GM19455 (cell line): ENCODE measurements at regions not wholly inside any gene's neighbourhood (a gene's known extent, or its start where the extent isn't known, plus 50 kb on each side); places are given as distances from the start of the nearest gene placed in this dataset.

ENCODE experiments used
- ATAC-seq: cut with Tn5 transposase; IDR thresholded peaks from one replicate; pipeline ENCODE4 v1.9.1; 2021; ENCODE audit not compliant: unreplicated experiment

GRCh38 chrY:8553614-8554013 lies 783.6 kb upstream of the TSPY4 start:
- no peak for ATAC-seq

GRCh38 chrY:8561385-8561784 lies 775.9 kb upstream of the TSPY4 start:
- ATAC-seq = no peak

GRCh38 chrY:8562456-8563090 lies 774.7 kb upstream of the TSPY4 start:
- no peak for ATAC-seq

DNA sequence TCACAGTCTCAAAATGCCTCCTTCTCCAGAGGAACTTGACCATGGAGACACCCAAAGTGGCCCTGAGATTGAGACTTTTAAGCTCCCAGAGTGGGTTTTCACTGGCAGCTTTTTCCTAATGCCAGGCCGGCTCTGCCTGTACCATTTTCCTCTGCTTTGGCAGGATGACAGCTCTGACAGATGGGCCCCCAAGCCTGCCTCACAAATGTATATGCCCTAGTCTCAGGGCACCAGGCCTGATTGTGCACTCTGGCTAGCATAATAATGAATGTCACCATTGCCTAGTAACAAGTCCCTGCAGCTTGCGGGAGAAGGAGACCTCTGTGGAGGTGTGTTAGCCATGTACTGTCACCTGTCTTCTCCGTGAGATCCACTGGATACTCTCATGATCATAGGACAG lies 772.8 kb upstream of the TSPY4 start:
- ATAC-seq = no peak

GRCh38 chrY:8566198-8566597 lies 771.1 kb upstream of the TSPY4 start:
- no peak for ATAC-seq

DNA sequence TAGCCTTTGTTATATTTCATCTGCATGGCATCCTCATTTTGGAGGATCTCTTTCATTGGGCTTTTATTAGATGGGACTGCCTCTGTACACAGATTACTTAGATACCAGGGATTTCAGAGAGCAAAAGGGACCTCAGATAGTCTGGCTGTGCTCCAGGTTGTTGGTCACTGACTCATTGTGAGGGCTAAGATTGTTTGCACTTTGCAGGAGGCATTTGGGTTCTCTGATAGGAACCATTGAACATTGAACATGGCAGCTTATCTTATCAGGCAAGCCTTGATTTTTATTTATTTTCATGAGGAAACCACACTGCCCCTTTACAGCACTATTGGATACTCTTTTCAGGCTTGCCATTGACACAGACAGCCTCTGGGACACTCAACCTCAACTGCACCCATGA lies 766.9 kb upstream of the TSPY4 start:
- no peak for ATAC-seq

DNA sequence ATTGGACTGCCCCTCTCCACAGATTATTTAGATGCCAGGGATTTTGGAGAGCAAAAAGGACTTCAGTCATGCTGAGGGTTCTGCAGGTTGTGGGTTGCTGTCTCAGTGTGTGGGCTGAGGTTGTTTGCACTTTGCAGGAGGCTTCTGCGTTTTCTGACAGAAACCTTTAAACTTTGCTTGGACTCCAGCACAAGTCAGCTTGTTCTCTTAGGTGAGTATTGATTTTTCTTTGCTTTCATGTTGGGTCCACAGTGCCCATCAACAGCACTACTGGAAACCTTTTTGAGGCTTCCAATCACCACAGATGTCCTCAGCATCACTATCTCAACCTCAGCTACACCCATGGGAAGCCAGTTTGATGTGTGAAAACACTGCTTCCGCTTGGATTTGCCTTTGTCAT lies 764.3 kb upstream of the TSPY4 start:
- no peak for ATAC-seq

- no peak for ATAC-seq
Measured at GRCh38 chrY:8582277-8582850, 754.9 kb upstream of the TSPY4 start.

GRCh38 chrY:8583191-8583590 lies 754.1 kb upstream of the TSPY4 start:
- no peak for ATAC-seq

DNA sequence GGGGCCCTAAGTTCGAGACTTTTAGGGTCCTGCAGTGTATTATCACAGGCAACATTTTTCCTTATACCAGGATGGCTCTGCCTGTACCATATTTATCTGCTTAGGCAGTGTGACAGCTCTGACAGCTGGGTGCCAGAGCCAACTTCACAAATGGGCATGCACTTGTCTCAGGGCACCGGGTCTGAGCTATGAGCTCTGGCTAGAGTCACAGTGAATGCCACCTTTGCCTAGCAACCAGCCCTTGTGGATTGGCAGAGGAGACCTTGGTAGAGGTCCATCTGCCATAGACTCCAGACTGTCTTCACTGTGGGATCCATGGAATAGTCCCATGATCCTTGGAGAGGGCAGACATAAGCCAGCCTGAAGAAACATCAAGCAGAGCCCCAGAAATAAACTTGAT lies 746.6 kb upstream of the TSPY4 start:
- ATAC-seq = no peak

GRCh38 chrY:8591821-8592516 lies 745.3 kb upstream of the TSPY4 start:
- ATAC-seq = no peak

DNA sequence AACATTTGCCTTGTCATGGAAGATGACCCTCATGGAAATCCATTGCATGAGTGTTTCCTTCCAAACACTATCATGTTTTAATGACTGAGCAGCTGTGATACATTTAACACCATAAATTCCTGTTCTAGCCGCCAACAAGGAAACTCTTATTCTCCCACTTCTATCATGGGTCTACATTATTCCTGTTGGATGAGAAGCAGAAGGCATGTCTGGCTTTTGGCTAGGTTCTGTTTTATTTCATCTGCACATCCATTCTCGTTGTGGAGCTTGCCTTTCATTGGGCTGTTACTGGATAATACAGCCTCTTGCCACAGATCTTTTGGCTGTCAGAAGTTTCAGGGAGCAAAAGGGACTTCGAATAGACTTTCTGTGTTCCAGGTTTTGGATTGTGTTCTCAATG lies 742.6 kb upstream of the TSPY4 start:
- no peak for ATAC-seq

- no peak for ATAC-seq
Measured at GRCh38 chrY:8599141-8599540, 738.1 kb upstream of the TSPY4 start.

DNA sequence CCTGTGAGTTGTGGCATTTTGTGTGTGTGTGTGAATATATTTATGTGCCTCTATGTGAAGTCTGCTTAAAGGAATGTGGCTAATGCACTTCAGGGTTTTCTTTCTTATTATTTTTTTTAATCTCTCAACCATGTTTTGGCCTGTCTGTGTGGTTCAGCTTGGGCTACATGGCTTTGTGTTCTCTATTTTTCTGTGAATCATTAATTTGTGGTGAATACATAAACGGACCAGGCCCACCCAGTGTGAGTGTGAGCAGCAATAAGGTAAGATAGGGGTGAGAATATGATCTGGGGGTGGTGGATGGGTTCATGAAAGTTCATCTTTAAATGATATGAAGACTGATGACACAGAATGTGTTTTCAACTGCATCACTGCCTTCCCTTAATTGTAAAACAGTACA lies 726.6 kb upstream of the TSPY4 start:
- ATAC-seq = no peak

DNA sequence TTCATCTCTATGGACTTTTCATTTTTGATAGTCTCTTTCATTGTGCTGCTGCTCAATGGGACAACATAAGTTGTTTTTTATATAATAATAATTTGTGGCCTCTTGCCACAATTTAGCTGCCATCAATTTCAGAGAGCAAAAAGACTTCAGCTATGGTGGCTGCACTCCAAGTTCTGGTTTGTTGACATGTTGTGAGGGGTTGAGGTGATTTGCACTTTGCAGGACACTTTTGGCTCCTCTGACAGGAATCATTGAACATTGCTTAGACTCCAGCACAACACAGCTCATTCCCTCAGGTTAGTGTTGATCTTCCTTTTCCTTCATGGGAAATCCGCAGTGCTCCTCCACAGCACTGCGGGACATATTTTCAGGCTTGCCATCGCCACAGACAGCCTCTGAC lies 725.4 kb upstream of the TSPY4 start:
- no peak for ATAC-seq

GRCh38 chrY:8618302-8618701 lies 719.0 kb upstream of the TSPY4 start:
- ATAC-seq = no peak

DNA sequence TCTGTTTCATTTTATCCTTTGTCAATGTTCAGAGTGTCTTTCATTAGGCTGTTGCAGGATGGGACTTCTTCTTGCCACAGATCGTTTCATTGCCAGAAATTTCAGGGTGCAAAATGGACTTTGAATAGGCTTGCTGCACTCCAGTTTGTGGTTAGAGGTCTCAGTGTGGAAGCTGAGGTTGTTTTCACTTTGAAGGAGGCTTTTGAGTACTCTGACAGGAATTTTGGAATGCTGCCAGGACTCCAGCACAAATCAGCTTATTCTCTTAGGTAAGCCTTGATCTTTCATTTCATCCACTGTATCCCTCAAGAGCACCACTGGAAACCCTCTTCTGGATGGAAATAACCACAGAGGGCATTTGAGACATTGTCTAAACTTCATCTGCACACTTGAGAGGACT lies 715.1 kb upstream of the TSPY4 start:
- ATAC-seq = no peak

- ATAC-seq = no peak
Measured at GRCh38 chrY:8622856-8623255, 714.4 kb upstream of the TSPY4 start.

GRCh38 chrY:8629636-8630035 lies 707.6 kb upstream of the TSPY4 start:
- no peak for ATAC-seq

DNA sequence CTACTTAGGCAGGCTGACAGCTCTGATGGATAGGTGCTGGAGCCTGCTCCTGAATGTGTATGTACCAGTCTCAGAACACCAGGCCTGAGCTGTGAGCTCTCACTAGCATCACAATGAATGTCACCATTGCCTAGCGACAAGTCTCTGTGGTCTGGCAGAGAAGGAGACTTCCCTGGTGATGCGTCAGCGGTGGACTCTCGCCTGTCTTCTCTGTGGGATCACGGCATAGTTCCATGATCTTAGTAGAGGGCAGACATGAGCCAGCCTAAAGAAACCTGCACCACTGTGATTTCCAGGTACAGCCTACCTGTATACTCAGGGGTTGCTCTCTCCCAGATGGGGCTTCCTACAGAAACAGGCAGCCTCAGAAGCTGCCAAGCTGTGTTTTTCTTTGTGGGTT lies 699.2 kb upstream of the TSPY4 start:
- ATAC-seq = no peak

DNA sequence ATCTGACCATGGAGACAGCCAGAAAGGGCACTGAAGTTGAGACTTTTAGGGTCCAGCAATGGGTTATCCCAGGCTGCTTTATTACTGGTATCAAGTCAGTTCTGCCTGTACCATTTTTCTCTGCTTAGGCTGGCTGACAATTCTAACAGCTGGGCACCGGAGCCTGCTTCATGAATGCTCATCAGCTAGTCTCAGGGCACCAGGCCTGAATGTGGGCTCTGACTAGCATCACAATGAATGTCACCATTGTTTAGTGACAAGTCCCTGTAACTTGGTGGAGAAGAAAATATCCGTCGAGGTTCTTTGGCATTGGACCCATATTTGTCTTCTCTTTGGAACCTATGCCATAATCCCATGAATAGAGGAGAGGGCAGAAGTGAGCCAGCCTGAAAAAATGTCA lies 692.3 kb upstream of the TSPY4 start:
- no peak for ATAC-seq

DNA sequence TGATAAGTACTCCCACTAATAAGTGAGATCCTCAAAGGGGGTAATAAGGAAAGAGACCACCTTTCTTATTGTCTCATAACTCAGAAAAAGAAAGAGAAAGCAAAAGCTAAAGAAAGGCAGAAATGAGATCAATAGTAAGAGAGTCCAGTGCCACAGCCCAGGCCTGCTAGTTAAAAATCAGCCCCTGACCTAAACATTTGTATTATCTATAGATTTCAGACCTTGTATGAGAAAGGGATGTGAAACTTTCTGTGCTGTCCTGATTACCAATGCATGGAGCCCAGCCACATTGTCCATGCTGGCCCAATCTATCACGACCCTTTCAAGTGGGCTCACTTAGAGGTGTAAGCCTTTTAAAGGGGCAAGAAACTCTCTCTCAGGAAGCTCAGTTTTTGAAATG lies 684.8 kb upstream of the TSPY4 start:
- ATAC-seq = no peak

- no peak for ATAC-seq
Measured at GRCh38 chrY:8655017-8655416, 682.2 kb upstream of the TSPY4 start.
